Uterus (tissue), 2 donors: ENCODE measurements at regions not wholly inside any gene's neighbourhood (a gene's known extent, or its start where the extent isn't known, plus 50 kb on each side); places are given as distances from the start of the nearest gene placed in this dataset.

Experiments
- CTCF ChIP-seq, 4 experiments: fragments of 200-600 bp in 2 of 4; fragments of 450-650 bp in 2 of 4; sonication (generic) in 2 of 4; IDR thresholded peaks; one replicate each; pipeline ENCODE4 v1.5.1; 2016 to 2019; ENCODE audit warnings: antibody characterized with exemption in 4 of 4, mild to moderate bottlenecking in 2 of 4, moderate library complexity in 1 of 4
- POLR2A ChIP-seq, 2 donors: fragments of 450-650 bp; IDR thresholded peaks; one replicate each; pipeline ENCODE4 v1.6.1; 2016; ENCODE audit warnings: antibody characterized with exemption in 2 of 2, mild to moderate bottlenecking in 1 of 2, moderate library complexity in 1 of 2

GRCh38 chr12:56866493-56866892 is 67.7 kb downstream of the SDR9C7 start:
- TF ChIP-seq CTCF (IDR thresholded peaks at IDR 0.05) (no peak), POLR2A (IDR thresholded peaks at IDR 0.05) (no peak)
